HepG2 (cell line): ENCODE measurements at regions not wholly inside any gene's neighbourhood (a gene's known extent, or its start where the extent isn't known, plus 50 kb on each side); places are given as distances from the start of the nearest gene placed in this dataset.

Source experiments
- ATAC-seq: fragments of 200-7000 bp; cut with Tn5 transposase; 3 replicates; pipeline ENCODE4 v1.9.1; 2020; ENCODE audit warnings: mild to moderate bottlenecking, moderate library complexity
- BruUV-seq: library from RNA; stranded (reverse); fragments of 400-500 nt; replicated peaks from 2 replicates; lab custom pipeline; 2021; lab: Mats Ljungman, UMichigan
- CTCF ChIA-PET: fragments of 300-600 bp; formaldehyde crosslinking; extraction: SDS; loops from one replicate; lab custom pipeline; 2021; ENCODE audit warnings: low total read pairs, inconsistent platforms, low intra/inter-chr PET ratio; lab: Yijun Ruan, JAX
- POLR2A ChIA-PET: fragments of 350-600 bp; sonication (Branson Sonifier 250); formaldehyde crosslinking; loops from one replicate; lab custom pipeline; 2020; ENCODE audit warnings: antibody characterized with exemption, inconsistent platforms; lab: Yijun Ruan, JAX
- DNase-seq: peaks from one replicate; pipeline ENCODE4 v3.0.0-alpha.2; 2015; ENCODE audit warnings: low spot score
- FAIRE-seq: peaks from 3 replicates; lab custom pipeline; 2011; peaks lifted over from hg19 to GRCh38; lab: Jason Lieb, UNC
- H2AFZ ChIP-seq: one replicate; pipeline ENCODE4 v1.6.1; 2011; ENCODE audit warnings: low read length, inconsistent platforms
- H3K27ac ChIP-seq: fragments of 300-600 bp; 3 replicates; pipeline ENCODE4 v1.8.0; 2011; ENCODE audit warnings: mixed run types, mild to moderate bottlenecking, mixed read lengths, low read length, inconsistent platforms; ENCODE audit not compliant: insufficient read depth; ENCODE audit errors: extremely low read length
- H3K27me3 ChIP-seq, 2 experiments: fragments of 200-600 bp in 1 of 2; 2 replicates in 1 of 2; 3 replicates in 1 of 2; pipeline versions ENCODE4 v1.6.0 to v1.8.0; 2011; ENCODE audit warnings: low read length in 2 of 2, mild to moderate bottlenecking in 2 of 2, moderate library complexity in 2 of 2, inconsistent platforms in 1 of 2; ENCODE audit not compliant: insufficient read depth in 2 of 2, control insufficient read depth in 1 of 2
- H3K36me3 ChIP-seq, 2 experiments: fragments of 200-600 bp in 1 of 2; replicated peaks in 1 of 2; 2 replicates in 1 of 2; 3 replicates in 1 of 2; pipeline versions ENCODE4 v1.5.1 to v1.8.0; 2011; ENCODE audit warnings: low read length in 2 of 2, inconsistent platforms in 1 of 2; ENCODE audit not compliant: insufficient read depth in 2 of 2, control insufficient read depth in 1 of 2
- H3K4me1 ChIP-seq: 2 replicates; pipeline ENCODE4 v1.5.1; 2012; ENCODE audit warnings: low read length, inconsistent platforms; ENCODE audit not compliant: insufficient read depth
- H3K4me2 ChIP-seq: 2 replicates; pipeline ENCODE4 v1.6.0; 2011; ENCODE audit warnings: low read depth, low read length, inconsistent platforms
- H3K4me3 ChIP-seq, 3 experiments: fragments of 200-600 bp in 1 of 3; sonication (generic), shearing (Covaris generic) in 1 of 3; replicated peaks in 1 of 3; 2 replicates each; pipeline ENCODE4 v1.5.1; 2011 to 2016; ENCODE audit warnings: low read length in 3 of 3, inconsistent platforms in 2 of 3, low read depth in 2 of 3, mild to moderate bottlenecking in 2 of 3, control low read depth in 1 of 3, mixed read lengths in 1 of 3; ENCODE audit not compliant: insufficient read depth in 1 of 3
- H3K79me2 ChIP-seq: one replicate; pipeline ENCODE4 v1.6.1; 2011; ENCODE audit warnings: low read length, inconsistent platforms; ENCODE audit not compliant: insufficient read depth
- H3K9ac ChIP-seq: 2 replicates; pipeline ENCODE4 v1.6.0; 2011; ENCODE audit warnings: mild to moderate bottlenecking, low read depth, low read length, inconsistent platforms; ENCODE audit not compliant: insufficient read depth
- H3K9me3 ChIP-seq: 2 replicates; pipeline ENCODE4 v1.5.1; 2012; ENCODE audit warnings: mild to moderate bottlenecking, low read length
- H4K20me1 ChIP-seq: 2 replicates; pipeline ENCODE4 v1.6.0; 2011; ENCODE audit warnings: inconsistent platforms, mild to moderate bottlenecking, low read length, moderate library complexity; ENCODE audit not compliant: insufficient read depth
- FIP1L1 ChIP-seq: fragments of 200-400 bp; formaldehyde crosslinking; IDR thresholded peaks from 2 replicates; pipeline ENCODE4 v1.6.1; 2018; ENCODE audit warnings: low read depth, mild to moderate bottlenecking, low read length, moderate library complexity, borderline replicate concordance; ENCODE audit not compliant: insufficient read depth
- KAT7 ChIP-seq: IDR thresholded peaks from 2 replicates; pipeline ENCODE4 v1.6.1; 2018; ENCODE audit warnings: borderline replicate concordance, missing compliant biosample characterization
- PTBP1 ChIP-seq: fragments of 200-400 bp; formaldehyde crosslinking; IDR thresholded peaks from 2 replicates; pipeline ENCODE4 v1.6.1; 2018; ENCODE audit warnings: low read length, low read depth; ENCODE audit not compliant: poor library complexity, severe bottlenecking
- SP5 ChIP-seq: IDR thresholded peaks from 2 replicates; pipeline ENCODE4 v1.6.1; 2016; ENCODE audit warnings: low read depth, borderline replicate concordance
- ZNF160 ChIP-seq: sonication (generic); formaldehyde crosslinking; IDR thresholded peaks from 2 replicates; pipeline ENCODE4 v1.8.0; 2022; ENCODE audit warnings: mild to moderate bottlenecking, inconsistent platforms, missing genetic modification reagents
- ZNF343 ChIP-seq: sonication (generic); formaldehyde crosslinking; IDR thresholded peaks from 2 replicates; pipeline ENCODE4 v1.4.0; 2020; ENCODE audit warnings: mild to moderate bottlenecking, missing genetic modification reagents
- ZNF761 ChIP-seq: sonication (generic); formaldehyde crosslinking; conservative IDR thresholded peaks from 2 replicates; pipeline ENCODE4 v1.4.0; 2020; ENCODE audit warnings: mild to moderate bottlenecking, missing genetic modification reagents
- ZSCAN12 ChIP-seq: sonication (generic); formaldehyde crosslinking; IDR thresholded peaks from 2 replicates; pipeline ENCODE4 v1.9.0; 2021; ENCODE audit warnings: mild to moderate bottlenecking, missing genetic modification reagents
- WGBS: methylation state at CpG from one replicate; pipeline ENCODE4 v1.1.6; 2017; ENCODE audit warnings: low lambda C conversion rate; 5-methylcytosine and 5-hydroxymethylcytosine counted together
- in situ Hi-C: cut with HindIII; loops from 2 replicates; pipeline ENCODE4 v1.10.0; 2017; ENCODE audit warnings: low pct_unique_long_range_greater_than_20kb; ENCODE audit not compliant: extremely low pct_ligation_motif_present
- intact Hi-C: fragments of 100-400 bp; cut with micrococcal nuclease; formaldehyde crosslinking; loops from one replicate; pipeline ENCODE4 v1.10.0; 2022; ENCODE audit not compliant: unreplicated experiment
- TF ChIP-seq, protein P1 (sequence below): IDR thresholded peaks from 2 replicates; pipeline ENCODE4 v1.6.1; 2012; ENCODE audit warnings: low read length, improper control_type of control experiment
- TF ChIP-seq, protein P2 (sequence below): sonication (generic); formaldehyde crosslinking; IDR thresholded peaks from 2 replicates; pipeline ENCODE4 v1.4.0; 2020; ENCODE audit warnings: missing genetic modification reagents
- TF ChIP-seq, protein P3 (sequence below): IDR thresholded peaks from 2 replicates; pipeline ENCODE4 v1.6.1; 2016; ENCODE audit warnings: low read depth, borderline replicate concordance
- TF ChIP-seq, protein P4 (sequence below): sonication (generic); formaldehyde crosslinking; IDR thresholded peaks from 2 replicates; pipeline ENCODE4 v1.8.0; 2022; ENCODE audit warnings: missing genetic modification reagents, mild to moderate bottlenecking, inconsistent platforms, borderline replicate concordance
- TF ChIP-seq, protein P5 (sequence below): sonication (generic); formaldehyde crosslinking; IDR thresholded peaks from 2 replicates; pipeline ENCODE4 v1.4.0; 2020; ENCODE audit warnings: missing genetic modification reagents

DNA sequence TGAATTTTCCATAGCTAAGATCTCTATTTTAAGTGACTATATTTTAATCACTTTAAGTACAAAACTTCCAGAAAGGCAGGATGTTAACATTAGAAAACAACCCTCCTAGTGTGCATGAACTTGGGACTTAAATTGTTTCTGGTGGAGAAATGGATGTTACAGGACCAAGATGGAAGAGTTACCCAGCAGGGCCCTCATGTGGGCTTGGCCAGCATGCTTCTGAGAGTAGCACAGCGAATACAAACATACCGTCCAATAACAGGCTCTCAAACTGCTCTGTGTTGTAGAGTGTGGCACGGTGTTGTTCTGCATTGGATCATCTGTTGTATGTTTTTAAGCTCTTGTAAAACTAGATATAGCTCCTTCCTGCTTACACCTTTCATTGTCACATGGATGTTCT lies 346.1 kb upstream of the SMIM21 start:
- Histone ChIP-seq H3K27me3 (peaks cover 0 to 6% of the 10 kb centered on the region in 2 experiments; a peak in 2 of 5 replicates), H3K36me3 (no peaks in the 10 kb centered on the region), H3K9ac (no peak overlapping the region), H3K27ac (no peak overlapping the region), H4K20me1 (no peaks in the 10 kb centered on the region), H3K4me3 (no peak overlapping the region), H3K4me1 (no peaks in the 10 kb centered on the region), H3K9me3 (no peaks in the 10 kb centered on the region), H2AFZ (no peak overlapping the region), H3K79me2 (no peaks in the 10 kb centered on the region), H3K4me2 (no peak overlapping the region)
- ATAC-seq (no peak), DNase-seq (no peak), FAIRE-seq (no peak)
- ChIA-PET CTCF (no interaction called here), POLR2A (no interaction called here)
- WGBS, result 0% methylated on average over 1 of the region's 3 CpGs
- TF ChIP-seq ZSCAN12 (CRISPR knock-in tag), result no peak
- TF ChIP-seq, protein P1, sequence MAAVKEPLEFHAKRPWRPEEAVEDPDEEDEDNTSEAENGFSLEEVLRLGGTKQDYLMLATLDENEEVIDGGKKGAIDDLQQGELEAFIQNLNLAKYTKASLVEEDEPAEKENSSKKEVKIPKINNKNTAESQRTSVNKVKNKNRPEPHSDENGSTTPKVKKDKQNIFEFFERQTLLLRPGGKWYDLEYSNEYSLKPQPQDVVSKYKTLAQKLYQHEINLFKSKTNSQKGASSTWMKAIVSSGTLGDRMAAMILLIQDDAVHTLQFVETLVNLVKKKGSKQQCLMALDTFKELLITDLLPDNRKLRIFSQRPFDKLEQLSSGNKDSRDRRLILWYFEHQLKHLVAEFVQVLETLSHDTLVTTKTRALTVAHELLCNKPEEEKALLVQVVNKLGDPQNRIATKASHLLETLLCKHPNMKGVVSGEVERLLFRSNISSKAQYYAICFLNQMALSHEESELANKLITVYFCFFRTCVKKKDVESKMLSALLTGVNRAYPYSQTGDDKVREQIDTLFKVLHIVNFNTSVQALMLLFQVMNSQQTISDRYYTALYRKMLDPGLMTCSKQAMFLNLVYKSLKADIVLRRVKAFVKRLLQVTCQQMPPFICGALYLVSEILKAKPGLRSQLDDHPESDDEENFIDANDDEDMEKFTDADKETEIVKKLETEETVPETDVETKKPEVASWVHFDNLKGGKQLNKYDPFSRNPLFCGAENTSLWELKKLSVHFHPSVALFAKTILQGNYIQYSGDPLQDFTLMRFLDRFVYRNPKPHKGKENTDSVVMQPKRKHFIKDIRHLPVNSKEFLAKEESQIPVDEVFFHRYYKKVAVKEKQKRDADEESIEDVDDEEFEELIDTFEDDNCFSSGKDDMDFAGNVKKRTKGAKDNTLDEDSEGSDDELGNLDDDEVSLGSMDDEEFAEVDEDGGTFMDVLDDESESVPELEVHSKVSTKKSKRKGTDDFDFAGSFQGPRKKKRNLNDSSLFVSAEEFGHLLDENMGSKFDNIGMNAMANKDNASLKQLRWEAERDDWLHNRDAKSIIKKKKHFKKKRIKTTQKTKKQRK, result no peak
- TF ChIP-seq, protein P2, sequence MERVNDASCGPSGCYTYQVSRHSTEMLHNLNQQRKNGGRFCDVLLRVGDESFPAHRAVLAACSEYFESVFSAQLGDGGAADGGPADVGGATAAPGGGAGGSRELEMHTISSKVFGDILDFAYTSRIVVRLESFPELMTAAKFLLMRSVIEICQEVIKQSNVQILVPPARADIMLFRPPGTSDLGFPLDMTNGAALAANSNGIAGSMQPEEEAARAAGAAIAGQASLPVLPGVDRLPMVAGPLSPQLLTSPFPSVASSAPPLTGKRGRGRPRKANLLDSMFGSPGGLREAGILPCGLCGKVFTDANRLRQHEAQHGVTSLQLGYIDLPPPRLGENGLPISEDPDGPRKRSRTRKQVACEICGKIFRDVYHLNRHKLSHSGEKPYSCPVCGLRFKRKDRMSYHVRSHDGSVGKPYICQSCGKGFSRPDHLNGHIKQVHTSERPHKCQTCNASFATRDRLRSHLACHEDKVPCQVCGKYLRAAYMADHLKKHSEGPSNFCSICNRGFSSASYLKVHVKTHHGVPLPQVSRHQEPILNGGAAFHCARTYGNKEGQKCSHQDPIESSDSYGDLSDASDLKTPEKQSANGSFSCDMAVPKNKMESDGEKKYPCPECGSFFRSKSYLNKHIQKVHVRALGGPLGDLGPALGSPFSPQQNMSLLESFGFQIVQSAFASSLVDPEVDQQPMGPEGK (CRISPR knock-in tag), result no peak
- TF ChIP-seq, protein P3, sequence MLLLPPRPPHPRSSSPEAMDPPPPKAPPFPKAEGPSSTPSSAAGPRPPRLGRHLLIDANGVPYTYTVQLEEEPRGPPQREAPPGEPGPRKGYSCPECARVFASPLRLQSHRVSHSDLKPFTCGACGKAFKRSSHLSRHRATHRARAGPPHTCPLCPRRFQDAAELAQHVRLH, result no peak
- TF ChIP-seq, protein P4, sequence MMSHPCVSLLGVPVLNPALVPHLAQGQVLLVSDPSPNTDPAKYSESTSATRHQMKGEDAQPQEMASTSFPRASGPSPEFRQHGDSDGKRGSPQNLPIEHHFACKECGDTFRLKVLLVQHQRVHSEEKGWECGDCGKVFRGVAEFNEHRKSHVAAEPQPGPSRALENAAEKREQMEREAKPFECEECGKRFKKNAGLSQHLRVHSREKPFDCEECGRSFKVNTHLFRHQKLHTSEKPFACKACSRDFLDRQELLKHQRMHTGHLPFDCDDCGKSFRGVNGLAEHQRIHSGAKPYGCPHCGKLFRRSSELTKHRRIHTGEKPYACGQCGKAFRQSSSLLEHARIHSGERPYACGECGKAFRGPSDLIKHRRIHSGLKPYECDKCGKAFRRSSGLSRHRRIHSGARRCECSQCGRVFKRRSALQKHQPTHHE (CRISPR knock-in tag), result no peak
- TF ChIP-seq ZNF761 (CRISPR knock-in tag), result no peak
- TF ChIP-seq SP5, result no peak
- TF ChIP-seq, protein P5, sequence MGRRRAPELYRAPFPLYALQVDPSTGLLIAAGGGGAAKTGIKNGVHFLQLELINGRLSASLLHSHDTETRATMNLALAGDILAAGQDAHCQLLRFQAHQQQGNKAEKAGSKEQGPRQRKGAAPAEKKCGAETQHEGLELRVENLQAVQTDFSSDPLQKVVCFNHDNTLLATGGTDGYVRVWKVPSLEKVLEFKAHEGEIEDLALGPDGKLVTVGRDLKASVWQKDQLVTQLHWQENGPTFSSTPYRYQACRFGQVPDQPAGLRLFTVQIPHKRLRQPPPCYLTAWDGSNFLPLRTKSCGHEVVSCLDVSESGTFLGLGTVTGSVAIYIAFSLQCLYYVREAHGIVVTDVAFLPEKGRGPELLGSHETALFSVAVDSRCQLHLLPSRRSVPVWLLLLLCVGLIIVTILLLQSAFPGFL (CRISPR knock-in tag), result no peak
- no peak for TF ChIP-seq ZNF343 (CRISPR knock-in tag)
- no peak for TF ChIP-seq ZNF160 (CRISPR knock-in tag)
- no peak for TF ChIP-seq PTBP1
- no peak for TF ChIP-seq FIP1L1
- no peak for TF ChIP-seq KAT7 (CRISPR knock-in tag)
- in situ Hi-C loops, result no loop called here
- no TSS peak for BruUV-seq
- intact Hi-C loops, result no loop called here
